Neural cell (in vitro differentiated cells): ENCODE measurements at regions not wholly inside any gene's neighbourhood (a gene's known extent, or its start where the extent isn't known, plus 50 kb on each side); places are given as distances from the start of the nearest gene placed in this dataset.

Source experiments
- H2AFZ ChIP-seq: fragments of 200-600, 300-800 bp; sonication (generic), shearing (Covaris generic); 2 replicates; pipeline ENCODE4 v1.6.0; 2014; ENCODE audit warnings: low read depth, mild to moderate bottlenecking, antibody characterized with exemption, low read length, moderate library complexity
- H3F3A ChIP-seq: fragments of 200-600 bp; shearing (Covaris generic); 2 replicates; pipeline ENCODE4 v1.6.1; 2016; ENCODE audit warnings: mild to moderate bottlenecking, moderate library complexity, mixed read lengths, antibody characterized with exemption, low read length; ENCODE audit not compliant: insufficient read depth, poor library complexity, severe bottlenecking
- H3K27ac ChIP-seq: fragments of 200-600, 300-800 bp; sonication (generic), shearing (Covaris generic); 2 replicates; pipeline ENCODE4 v1.5.1; 2014; ENCODE audit warnings: mild to moderate bottlenecking, low read length, moderate library complexity
- H3K27me3 ChIP-seq: fragments of 300-800, 200-600 bp; sonication (generic), shearing (Covaris generic); 2 replicates; pipeline ENCODE4 v1.6.0; 2014; ENCODE audit warnings: mild to moderate bottlenecking, low read depth, low read length, moderate library complexity; ENCODE audit not compliant: insufficient read depth
- H3K36me3 ChIP-seq: fragments of 300-800, 200-600 bp; sonication (generic), shearing (Covaris generic); 2 replicates; pipeline ENCODE4 v1.5.1; 2014; ENCODE audit warnings: mild to moderate bottlenecking, antibody characterized with exemption, low read length, moderate library complexity; ENCODE audit not compliant: insufficient read depth
- H3K4me2 ChIP-seq: fragments of 300-800, 200-600 bp; sonication (generic), shearing (Covaris generic); 2 replicates; pipeline ENCODE4 v1.6.0; 2014; ENCODE audit warnings: mild to moderate bottlenecking, low read length
- H3K4me3 ChIP-seq: fragments of 300-800, 200-600 bp; sonication (generic), shearing (Covaris generic); 2 replicates; pipeline ENCODE4 v1.5.1; 2014; ENCODE audit warnings: mild to moderate bottlenecking, low read length, moderate library complexity
- H3K79me2 ChIP-seq: fragments of 200-600 bp; shearing (Covaris generic); replicated peaks from 2 replicates; pipeline ENCODE4 v1.6.0; 2014; ENCODE audit warnings: mild to moderate bottlenecking, low read length, moderate library complexity; ENCODE audit not compliant: insufficient read depth
- H3K9ac ChIP-seq: fragments of 300-800, 200-600 bp; sonication (generic), shearing (Covaris generic); 2 replicates; pipeline ENCODE4 v1.6.1; 2016; ENCODE audit warnings: mild to moderate bottlenecking, low read length, mixed read lengths
- H3K9me2 ChIP-seq: fragments of 200-600 bp; shearing (Covaris generic); 2 replicates; pipeline ENCODE4 v1.6.1; 2016; ENCODE audit warnings: mild to moderate bottlenecking, low read length, mixed read lengths; ENCODE audit not compliant: insufficient read depth
- H3K9me3 ChIP-seq: fragments of 200-600, 300-800 bp; sonication (generic), shearing (Covaris generic); 2 replicates; pipeline ENCODE4 v1.6.1; 2016; ENCODE audit warnings: mild to moderate bottlenecking, mixed run types, low read length, moderate library complexity, mixed read lengths
- H4K20me1 ChIP-seq: fragments of 200-600 bp; shearing (Covaris generic); 2 replicates; pipeline ENCODE4 v1.6.1; 2016; ENCODE audit warnings: mild to moderate bottlenecking, mixed run types; ENCODE audit not compliant: insufficient read depth
- EP300 ChIP-seq: fragments of 450-650 bp; conservative IDR thresholded peaks from 2 replicates; pipeline ENCODE4 v1.6.1; 2014; ENCODE audit warnings: antibody characterized with exemption, mild to moderate bottlenecking, moderate library complexity; ENCODE audit not compliant: poor library complexity, severe bottlenecking
- EZH2 ChIP-seq: fragments of 200-600, 300-800 bp; shearing (Covaris generic), sonication (generic); IDR thresholded peaks from 2 replicates; pipeline ENCODE4 v1.6.1; 2014; ENCODE audit warnings: antibody characterized with exemption, low read length, borderline replicate concordance, mild to moderate bottlenecking; ENCODE audit not compliant: insufficient read depth, poor library complexity, severe bottlenecking
- MXI1 ChIP-seq: fragments of 450-650 bp; conservative IDR thresholded peaks from 2 replicates; pipeline ENCODE4 v1.6.1; 2014; ENCODE audit warnings: antibody characterized with exemption, mild to moderate bottlenecking; ENCODE audit not compliant: poor library complexity, severe bottlenecking
- POLR2AphosphoS5 ChIP-seq: IDR thresholded peaks from 2 replicates; pipeline ENCODE4 v1.6.1; 2012
- RAD21 ChIP-seq: fragments of 450-650 bp; conservative IDR thresholded peaks from 2 replicates; pipeline ENCODE4 v1.6.1; 2014; ENCODE audit warnings: antibody characterized with exemption, mild to moderate bottlenecking, moderate library complexity
- REST ChIP-seq: IDR thresholded peaks from 2 replicates; pipeline ENCODE4 v1.6.1; 2012; ENCODE audit warnings: borderline replicate concordance
- SMC3 ChIP-seq: fragments of 450-650 bp; conservative IDR thresholded peaks from 2 replicates; pipeline ENCODE4 v1.6.1; 2014; ENCODE audit warnings: antibody characterized with exemption, mild to moderate bottlenecking, moderate library complexity; ENCODE audit not compliant: poor library complexity
- TAF1 ChIP-seq: IDR thresholded peaks from 2 replicates; pipeline ENCODE4 v1.6.1; 2012; ENCODE audit warnings: low read depth
- TF ChIP-seq, protein P1 (sequence below): fragments of 450-650 bp; IDR thresholded peaks from 2 replicates; pipeline ENCODE4 v1.5.1; 2014; ENCODE audit warnings: antibody characterized with exemption, mild to moderate bottlenecking, moderate library complexity; ENCODE audit not compliant: poor library complexity, severe bottlenecking

GRCh38 chr5:82749461-82749820 lies 327.8 kb downstream of the TMEM167A start:
- Histone ChIP-seq H3K27me3 (no peaks in the 10 kb centered on the region), H3K4me2 (no peak overlapping the region), H3K9me2 (no peaks in the 10 kb centered on the region), H3K79me2 (no peaks in the 10 kb centered on the region), H2AFZ (no peak overlapping the region), H3K9me3 (peaks cover 7% of the 10 kb centered on the region), H3K36me3 (no peaks in the 10 kb centered on the region), H3K9ac (no peak overlapping the region), H3K27ac (no peak overlapping the region), H4K20me1 (no peaks in the 10 kb centered on the region), H3K4me3 (no peak overlapping the region), H3F3A (no peaks in the 10 kb centered on the region)
- TF ChIP-seq EP300 (no peak), MXI1 (no peak), REST (no peak), EZH2 (no peak), POLR2AphosphoS5 (no peak), TAF1 (no peak), SMC3 (no peak), RAD21 (no peak)
- TF ChIP-seq, protein P1, sequence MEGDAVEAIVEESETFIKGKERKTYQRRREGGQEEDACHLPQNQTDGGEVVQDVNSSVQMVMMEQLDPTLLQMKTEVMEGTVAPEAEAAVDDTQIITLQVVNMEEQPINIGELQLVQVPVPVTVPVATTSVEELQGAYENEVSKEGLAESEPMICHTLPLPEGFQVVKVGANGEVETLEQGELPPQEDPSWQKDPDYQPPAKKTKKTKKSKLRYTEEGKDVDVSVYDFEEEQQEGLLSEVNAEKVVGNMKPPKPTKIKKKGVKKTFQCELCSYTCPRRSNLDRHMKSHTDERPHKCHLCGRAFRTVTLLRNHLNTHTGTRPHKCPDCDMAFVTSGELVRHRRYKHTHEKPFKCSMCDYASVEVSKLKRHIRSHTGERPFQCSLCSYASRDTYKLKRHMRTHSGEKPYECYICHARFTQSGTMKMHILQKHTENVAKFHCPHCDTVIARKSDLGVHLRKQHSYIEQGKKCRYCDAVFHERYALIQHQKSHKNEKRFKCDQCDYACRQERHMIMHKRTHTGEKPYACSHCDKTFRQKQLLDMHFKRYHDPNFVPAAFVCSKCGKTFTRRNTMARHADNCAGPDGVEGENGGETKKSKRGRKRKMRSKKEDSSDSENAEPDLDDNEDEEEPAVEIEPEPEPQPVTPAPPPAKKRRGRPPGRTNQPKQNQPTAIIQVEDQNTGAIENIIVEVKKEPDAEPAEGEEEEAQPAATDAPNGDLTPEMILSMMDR, result no peak

DNA sequence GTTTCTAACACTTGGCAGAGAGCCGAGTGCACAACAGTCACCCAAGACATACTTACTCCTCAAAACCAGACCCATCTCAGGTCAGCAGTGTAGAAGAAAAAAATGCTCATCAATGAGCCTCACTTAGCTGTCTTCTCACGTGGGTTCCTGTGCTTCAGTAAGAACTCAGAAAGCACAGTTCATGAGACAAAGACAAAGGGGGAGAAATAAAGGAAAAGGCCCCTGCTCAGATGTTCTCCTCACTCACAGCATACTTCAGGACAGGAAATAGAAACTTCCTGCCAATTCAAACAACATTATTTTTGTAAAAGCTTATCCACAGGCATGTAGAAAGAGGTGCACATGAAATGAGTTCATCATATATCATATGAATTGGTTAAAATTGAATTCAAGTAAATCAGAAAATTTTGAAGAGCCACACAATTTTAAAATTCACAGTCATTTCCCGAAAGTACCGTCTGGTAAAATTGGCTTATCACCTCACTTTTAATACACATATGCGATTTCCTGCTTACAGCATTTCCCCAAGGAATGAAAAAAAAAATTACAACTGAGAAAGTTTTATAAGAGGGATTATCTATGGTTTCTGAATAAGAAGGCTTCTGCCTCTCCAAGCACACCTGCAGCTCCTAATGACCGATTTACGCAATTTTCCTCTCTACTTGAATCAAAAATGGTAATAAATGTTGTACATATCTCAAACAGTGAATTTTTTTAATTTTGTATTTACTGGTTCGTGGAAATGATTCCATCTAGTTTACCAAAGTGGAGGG lies 328.3 kb downstream of the TMEM167A start:
- Histone ChIP-seq H3K27ac (no peak overlapping the region), H3K9me2 (no peaks in the 10 kb centered on the region), H3K9ac (no peak overlapping the region), H3F3A (no peaks in the 10 kb centered on the region), H3K4me3 (no peak overlapping the region), H4K20me1 (no peaks in the 10 kb centered on the region), H3K36me3 (no peaks in the 10 kb centered on the region), H3K9me3 (peaks cover 7% of the 10 kb centered on the region), H3K27me3 (no peaks in the 10 kb centered on the region), H3K79me2 (no peaks in the 10 kb centered on the region), H3K4me2 (no peak overlapping the region), H2AFZ (no peak overlapping the region)
- no peak for TF ChIP-seq TAF1
- TF ChIP-seq MXI1, result no peak
- TF ChIP-seq, protein P1, result no peak
- no peak for TF ChIP-seq POLR2AphosphoS5
- no peak for TF ChIP-seq RAD21
- TF ChIP-seq EP300, result no peak
- TF ChIP-seq REST, result no peak
- no peak for TF ChIP-seq SMC3
- TF ChIP-seq EZH2, result no peak
